ENCODE measurements at regions not wholly inside any gene's neighbourhood (a gene's known extent, or its start where the extent isn't known, plus 50 kb on each side); places are given as distances from the start of the nearest gene placed in this dataset.
"Not testable (repeated sequence)": the region's sequence is repeated elsewhere in the genome, so short reads cannot be mapped to it uniquely, and the experiment has no call there.

- Histone ChIP-seq H3K27me3 (ENCODE audit: control insufficient read depth in 3 of 3, insufficient read depth in 3 of 3, low read length in 3 of 3) (no peaks in the 10 kb centered on the region), H3K4me3 (ENCODE audit: low read length in 3 of 3) (no peak overlapping the region), H3K36me3 (ENCODE audit: control insufficient read depth in 3 of 3, insufficient read depth in 3 of 3, low read length in 3 of 3) (no peaks in the 10 kb centered on the region), H3K27ac (ENCODE audit: low read depth, low read length) (no peak overlapping the region), H3K9me3 (ENCODE audit: control insufficient read depth in 3 of 3, low read length in 3 of 3) (no peaks in the 10 kb centered on the region), H3K9ac (ENCODE audit: low read depth in 1 of 3, low read length in 3 of 3) (no peak overlapping the region), H3K4me1 (ENCODE audit: control insufficient read depth in 3 of 3, insufficient read depth in 3 of 3, low read length in 3 of 3) (no peaks in the 10 kb centered on the region)
Measured at GRCh38 chr7:53121374-53121773, 85.9 kb downstream of the POM121L12 start.

- Histone ChIP-seq H3K4me1 (ENCODE audit: control insufficient read depth in 3 of 3, insufficient read depth in 3 of 3, low read length in 3 of 3) (no peaks in the 10 kb centered on the region), H3K36me3 (ENCODE audit: control insufficient read depth in 3 of 3, insufficient read depth in 3 of 3, low read length in 3 of 3) (no peaks in the 10 kb centered on the region), H3K27me3 (ENCODE audit: control insufficient read depth in 3 of 3, insufficient read depth in 3 of 3, low read length in 3 of 3) (no peaks in the 10 kb centered on the region), H3K4me3 (ENCODE audit: low read length in 3 of 3) (no peak overlapping the region), H3K9ac (ENCODE audit: low read depth in 1 of 3, low read length in 3 of 3) (no peak overlapping the region), H3K9me3 (ENCODE audit: control insufficient read depth in 3 of 3, low read length in 3 of 3) (no peaks in the 10 kb centered on the region), H3K27ac (ENCODE audit: low read depth, low read length) (no peak overlapping the region)
Measured at GRCh38 chr7:53131697-53132096, 96.3 kb downstream of the POM121L12 start.

GRCh38 chr7:53151496-53151895 is 116.1 kb downstream of the POM121L12 start:
- no peaks in the 10 kb centered on the region for H3K4me1 ChIP-seq (ENCODE audit: control insufficient read depth in 3 of 3, insufficient read depth in 3 of 3, low read length in 3 of 3)
- no peak overlapping the region for H3K27ac ChIP-seq (ENCODE audit: low read depth, low read length)
- no peaks in the 10 kb centered on the region for H3K36me3 ChIP-seq (ENCODE audit: control insufficient read depth in 3 of 3, insufficient read depth in 3 of 3, low read length in 3 of 3)
- no peaks in the 10 kb centered on the region for H3K27me3 ChIP-seq (ENCODE audit: control insufficient read depth in 3 of 3, insufficient read depth in 3 of 3, low read length in 3 of 3)
- no peaks in the 10 kb centered on the region for H3K9me3 ChIP-seq (ENCODE audit: control insufficient read depth in 3 of 3, low read length in 3 of 3)
- no peak overlapping the region for H3K9ac ChIP-seq (ENCODE audit: low read depth in 1 of 3, low read length in 3 of 3)
- no peak overlapping the region for H3K4me3 ChIP-seq (ENCODE audit: low read length in 3 of 3)

GRCh38 chr7:53187184-53187583 is 151.8 kb downstream of the POM121L12 start:
- H3K9ac ChIP-seq (ENCODE audit: low read depth in 1 of 3, low read length in 3 of 3); H3K27me3 ChIP-seq (ENCODE audit: control insufficient read depth in 3 of 3, insufficient read depth in 3 of 3, low read length in 3 of 3); H3K27ac ChIP-seq (ENCODE audit: low read depth, low read length); H3K4me1 ChIP-seq (ENCODE audit: control insufficient read depth in 3 of 3, insufficient read depth in 3 of 3, low read length in 3 of 3); H3K9me3 ChIP-seq (ENCODE audit: control insufficient read depth in 3 of 3, low read length in 3 of 3); H3K4me3 ChIP-seq (ENCODE audit: low read length in 3 of 3); H3K36me3 ChIP-seq (ENCODE audit: control insufficient read depth in 3 of 3, insufficient read depth in 3 of 3, low read length in 3 of 3): not testable (repeated sequence)

- Histone ChIP-seq H3K27me3 (ENCODE audit: control insufficient read depth in 3 of 3, insufficient read depth in 3 of 3, low read length in 3 of 3) (no peaks in the 10 kb centered on the region), H3K9me3 (ENCODE audit: control insufficient read depth in 3 of 3, low read length in 3 of 3) (no peaks in the 10 kb centered on the region), H3K27ac (ENCODE audit: low read depth, low read length) (no peak overlapping the region), H3K36me3 (ENCODE audit: control insufficient read depth in 3 of 3, insufficient read depth in 3 of 3, low read length in 3 of 3) (no peaks in the 10 kb centered on the region), H3K4me1 (ENCODE audit: control insufficient read depth in 3 of 3, insufficient read depth in 3 of 3, low read length in 3 of 3) (no peaks in the 10 kb centered on the region), H3K9ac (ENCODE audit: low read depth in 1 of 3, low read length in 3 of 3) (no peak overlapping the region), H3K4me3 (ENCODE audit: low read length in 3 of 3) (no peak overlapping the region)
Measured at GRCh38 chr7:53191191-53191695, 155.8 kb downstream of the POM121L12 start.

- Histone ChIP-seq H3K4me1 (ENCODE audit: control insufficient read depth in 3 of 3, insufficient read depth in 3 of 3, low read length in 3 of 3) (no peaks in the 10 kb centered on the region), H3K27me3 (ENCODE audit: control insufficient read depth in 3 of 3, insufficient read depth in 3 of 3, low read length in 3 of 3) (no peaks in the 10 kb centered on the region)
Measured at GRCh38 chr7:53191836-53192443, 156.5 kb downstream of the POM121L12 start.

GRCh38 chr7:53205006-53205405 is 169.6 kb downstream of the POM121L12 start:
- Histone ChIP-seq H3K36me3 (ENCODE audit: control insufficient read depth in 3 of 3, insufficient read depth in 3 of 3, low read length in 3 of 3) (no peaks in the 10 kb centered on the region), H3K27me3 (ENCODE audit: control insufficient read depth in 3 of 3, insufficient read depth in 3 of 3, low read length in 3 of 3) (no peaks in the 10 kb centered on the region), H3K4me1 (ENCODE audit: control insufficient read depth in 3 of 3, insufficient read depth in 3 of 3, low read length in 3 of 3) (no peaks in the 10 kb centered on the region), H3K9ac (ENCODE audit: low read depth in 1 of 3, low read length in 3 of 3) (no peak overlapping the region), H3K9me3 (ENCODE audit: control insufficient read depth in 3 of 3, low read length in 3 of 3) (no peaks in the 10 kb centered on the region), H3K4me3 (ENCODE audit: low read length in 3 of 3) (no peak overlapping the region), H3K27ac (ENCODE audit: low read depth, low read length) (no peak overlapping the region)

More at GRCh38 chr7:53191836-53192443, 156.5 kb downstream of the POM121L12 start:
- Histone ChIP-seq H3K9ac (ENCODE audit: low read depth in 1 of 3, low read length in 3 of 3) (no peak overlapping the region), H3K36me3 (ENCODE audit: control insufficient read depth in 3 of 3, insufficient read depth in 3 of 3, low read length in 3 of 3) (no peaks in the 10 kb centered on the region), H3K4me3 (ENCODE audit: low read length in 3 of 3) (no peak overlapping the region), H3K9me3 (ENCODE audit: control insufficient read depth in 3 of 3, low read length in 3 of 3) (no peaks in the 10 kb centered on the region), H3K27ac (ENCODE audit: low read depth, low read length) (no peak overlapping the region)

- H3K4me1 ChIP-seq (ENCODE audit: control insufficient read depth in 3 of 3, insufficient read depth in 3 of 3, low read length in 3 of 3), result no peaks in the 10 kb centered on the region
- no peak overlapping the region for H3K9ac ChIP-seq (ENCODE audit: low read depth in 1 of 3, low read length in 3 of 3)
- H3K9me3 ChIP-seq (ENCODE audit: control insufficient read depth in 3 of 3, low read length in 3 of 3), result peaks cover 0 to 8% (median 3%) of the 10 kb centered on the region in 3 donors
- no peak overlapping the region for H3K4me3 ChIP-seq (ENCODE audit: low read length in 3 of 3)
- no peaks in the 10 kb centered on the region for H3K27me3 ChIP-seq (ENCODE audit: control insufficient read depth in 3 of 3, insufficient read depth in 3 of 3, low read length in 3 of 3)
- no peak overlapping the region for H3K27ac ChIP-seq (ENCODE audit: low read depth, low read length)
- H3K36me3 ChIP-seq (ENCODE audit: control insufficient read depth in 3 of 3, insufficient read depth in 3 of 3, low read length in 3 of 3), result no peaks in the 10 kb centered on the region
Measured at GRCh38 chr7:53209129-53209528, 173.7 kb downstream of the POM121L12 start.

- H3K9ac ChIP-seq (ENCODE audit: low read depth in 1 of 3, low read length in 3 of 3), result no peak overlapping the region
- H3K4me1 ChIP-seq (ENCODE audit: control insufficient read depth in 3 of 3, insufficient read depth in 3 of 3, low read length in 3 of 3), result no peaks in the 10 kb centered on the region
- H3K9me3 ChIP-seq (ENCODE audit: control insufficient read depth in 3 of 3, low read length in 3 of 3), result peaks cover 0 to 12% (median 3%) of the 10 kb centered on the region in 3 donors
Measured at GRCh38 chr7:53214463-53214862, 179.0 kb downstream of the POM121L12 start.

GRCh38 chr7:53218730-53219504 is 183.5 kb downstream of the POM121L12 start:
- H3K27ac ChIP-seq (ENCODE audit: low read depth, low read length), result no peak overlapping the region
- H3K9ac ChIP-seq (ENCODE audit: low read depth in 1 of 3, low read length in 3 of 3), result no peak overlapping the region
- H3K27me3 ChIP-seq (ENCODE audit: control insufficient read depth in 3 of 3, insufficient read depth in 3 of 3, low read length in 3 of 3), result peaks cover 0 to 7% (median 0%) of the 10 kb centered on the region in 3 donors
- H3K36me3 ChIP-seq (ENCODE audit: control insufficient read depth in 3 of 3, insufficient read depth in 3 of 3, low read length in 3 of 3), result no peaks in the 10 kb centered on the region
- peak overlapping the region in 1 of 3 donors; percentile 7 for H3K4me3 ChIP-seq (ENCODE audit: low read length in 3 of 3)
- peaks cover 0 to 7% (median 0%) of the 10 kb centered on the region in 3 donors for H3K9me3 ChIP-seq (ENCODE audit: control insufficient read depth in 3 of 3, low read length in 3 of 3)
- H3K4me1 ChIP-seq (ENCODE audit: control insufficient read depth in 3 of 3, insufficient read depth in 3 of 3, low read length in 3 of 3), result no peaks in the 10 kb centered on the region

More at GRCh38 chr7:53214463-53214862, 179.0 kb downstream of the POM121L12 start:
- Histone ChIP-seq H3K4me3 (ENCODE audit: low read length in 3 of 3) (no peak overlapping the region), H3K27me3 (ENCODE audit: control insufficient read depth in 3 of 3, insufficient read depth in 3 of 3, low read length in 3 of 3) (peaks cover 0 to 7% (median 0%) of the 10 kb centered on the region in 3 donors), H3K36me3 (ENCODE audit: control insufficient read depth in 3 of 3, insufficient read depth in 3 of 3, low read length in 3 of 3) (no peaks in the 10 kb centered on the region), H3K27ac (ENCODE audit: low read depth, low read length) (no peak overlapping the region)
